HG03280 (cell line): ENCODE measurements at regions not wholly inside any gene's neighbourhood (a gene's known extent, or its start where the extent isn't known, plus 50 kb on each side); places are given as distances from the start of the nearest gene placed in this dataset.

ENCODE experiments used
- ATAC-seq: cut with Tn5 transposase; IDR thresholded peaks from one replicate; pipeline ENCODE4 v1.9.1; 2021; ENCODE audit warnings: mild to moderate bottlenecking, moderate library complexity; ENCODE audit not compliant: unreplicated experiment

- no peak for ATAC-seq
Observed at GRCh38 chr21:17451364-17451891, 61.4 kb upstream of the CXADR start.

DNA sequence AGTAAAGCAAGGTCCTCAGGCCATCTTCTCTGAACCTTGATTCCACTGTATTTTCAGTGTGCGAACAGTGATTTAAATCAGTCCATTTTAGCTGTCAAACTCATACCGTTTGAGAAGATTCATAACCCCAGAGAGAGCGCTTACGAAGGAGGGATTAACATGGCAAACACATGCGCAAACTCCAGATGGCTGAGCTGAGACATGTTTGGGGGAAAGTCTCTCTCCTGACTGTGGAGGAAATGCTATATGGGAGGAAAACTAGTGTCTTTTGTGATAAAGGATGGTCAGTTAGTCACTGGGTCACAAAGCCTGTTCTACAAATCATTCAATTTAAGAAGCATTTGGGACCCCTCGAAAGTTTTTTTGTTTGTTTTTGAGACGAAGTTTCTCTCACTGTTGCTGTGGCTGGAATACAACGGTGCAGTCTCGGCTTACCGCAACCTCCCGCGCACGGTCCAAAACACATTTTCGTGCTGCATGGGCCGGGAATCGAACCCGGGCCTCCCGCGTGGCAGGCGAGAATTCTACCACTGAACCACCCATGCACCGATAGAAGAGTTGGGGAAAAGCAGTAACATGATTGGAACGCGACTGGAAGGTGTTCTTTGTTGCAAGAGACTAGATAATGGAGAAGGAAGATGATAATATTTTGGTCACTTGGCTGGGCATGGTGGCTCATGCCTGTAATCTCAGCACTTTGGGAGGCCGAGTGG is 58.4 kb upstream of the CXADR start:
- no peak for ATAC-seq

DNA sequence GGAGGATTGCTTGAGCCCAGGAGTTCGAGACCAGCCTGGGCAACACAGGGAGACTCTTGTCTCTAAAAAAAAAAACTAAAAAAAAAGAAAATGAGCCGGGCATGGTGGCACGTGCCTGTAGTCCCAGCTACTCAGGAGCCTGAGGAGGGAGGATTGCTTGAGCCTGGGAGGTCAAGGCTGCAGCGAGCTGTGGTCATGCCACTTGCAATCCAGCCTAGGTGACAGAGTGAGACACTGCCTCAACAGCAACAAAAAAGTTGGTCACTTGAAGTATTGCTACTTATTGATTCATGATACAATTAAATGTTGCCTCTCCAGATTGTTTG is 57.9 kb upstream of the CXADR start:
- ATAC-seq: no peak

DNA sequence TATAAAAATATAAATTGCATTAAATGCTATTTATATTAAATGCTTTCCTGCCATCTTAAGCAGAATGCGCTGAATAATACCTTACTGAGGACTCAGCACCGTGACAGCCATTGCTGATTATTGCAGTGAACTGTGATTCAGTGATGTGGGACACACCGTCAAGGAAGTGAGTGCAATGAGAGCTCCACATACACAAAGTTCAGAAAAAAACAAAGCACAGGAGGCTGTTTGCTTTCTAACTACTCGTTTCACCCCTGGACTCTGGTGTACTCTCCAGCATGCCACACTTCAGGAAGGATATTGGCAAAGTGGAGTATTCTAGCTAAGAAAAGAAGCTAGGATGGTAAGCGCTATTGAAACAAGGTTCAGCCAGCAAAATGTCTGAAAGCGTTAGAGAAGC is 57.4 kb upstream of the CXADR start:
- no peak for ATAC-seq

DNA sequence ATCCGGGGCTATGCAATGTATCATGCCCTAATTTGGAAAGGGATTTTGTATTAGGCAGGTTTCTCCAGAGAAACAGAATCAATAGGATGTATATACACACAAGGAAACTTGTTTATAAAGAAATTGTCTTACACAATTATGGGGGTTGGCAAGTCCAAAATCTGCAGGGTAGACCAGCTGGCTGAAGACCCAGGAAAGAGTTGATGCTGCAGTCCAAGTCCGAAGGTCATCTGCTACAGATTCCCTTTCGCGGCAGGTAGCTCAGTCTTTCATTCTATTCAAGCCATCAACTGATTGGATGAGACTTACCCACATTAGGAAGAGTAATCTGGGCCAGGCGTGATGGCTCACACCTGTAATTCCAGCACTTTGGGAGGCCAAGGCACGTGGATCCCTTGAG is 54.6 kb upstream of the CXADR start:
- ATAC-seq: no peak

DNA sequence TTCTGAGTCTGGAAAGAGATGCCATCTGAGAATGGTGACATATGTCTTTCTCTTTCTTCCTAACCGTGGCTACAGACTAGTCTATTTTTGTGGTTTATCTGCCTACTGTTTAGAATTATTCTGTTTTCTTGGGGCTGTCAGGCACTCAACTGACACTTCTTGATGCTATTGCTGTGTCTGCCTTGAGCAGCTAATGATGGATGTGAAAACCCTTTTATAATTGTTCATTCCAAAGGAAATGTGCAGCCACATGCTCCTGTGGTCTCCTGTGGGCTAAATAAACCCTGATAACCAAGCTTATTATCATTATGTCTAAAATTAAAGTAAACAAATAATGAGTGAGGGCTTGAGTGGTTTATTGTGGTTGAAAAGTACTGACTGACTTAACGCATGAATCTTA is 52.7 kb upstream of the CXADR start:
- ATAC-seq: no peak

GRCh38 chr21:17461014-17461413 is 51.8 kb upstream of the CXADR start:
- no peak for ATAC-seq

DNA sequence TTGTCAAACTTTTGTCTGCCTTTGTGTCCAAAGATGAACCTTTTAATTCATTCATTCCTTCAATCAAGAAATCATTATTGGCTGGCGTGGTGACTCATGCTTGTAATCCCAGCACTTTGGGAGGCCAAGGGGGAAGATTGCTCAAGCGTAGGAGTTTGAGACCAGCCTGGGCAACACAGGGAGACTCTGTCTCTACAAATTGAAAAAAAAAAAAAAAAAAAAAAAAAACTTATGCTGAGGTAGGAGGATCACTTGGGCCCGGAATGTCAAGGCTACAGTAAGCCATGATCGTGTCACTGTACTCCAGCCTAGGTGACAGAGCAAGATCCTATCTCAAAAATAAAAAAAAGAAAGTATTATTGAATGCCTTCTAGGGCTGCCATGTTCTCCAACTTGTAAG is 51.3 kb upstream of the CXADR start:
- no peak for ATAC-seq

DNA sequence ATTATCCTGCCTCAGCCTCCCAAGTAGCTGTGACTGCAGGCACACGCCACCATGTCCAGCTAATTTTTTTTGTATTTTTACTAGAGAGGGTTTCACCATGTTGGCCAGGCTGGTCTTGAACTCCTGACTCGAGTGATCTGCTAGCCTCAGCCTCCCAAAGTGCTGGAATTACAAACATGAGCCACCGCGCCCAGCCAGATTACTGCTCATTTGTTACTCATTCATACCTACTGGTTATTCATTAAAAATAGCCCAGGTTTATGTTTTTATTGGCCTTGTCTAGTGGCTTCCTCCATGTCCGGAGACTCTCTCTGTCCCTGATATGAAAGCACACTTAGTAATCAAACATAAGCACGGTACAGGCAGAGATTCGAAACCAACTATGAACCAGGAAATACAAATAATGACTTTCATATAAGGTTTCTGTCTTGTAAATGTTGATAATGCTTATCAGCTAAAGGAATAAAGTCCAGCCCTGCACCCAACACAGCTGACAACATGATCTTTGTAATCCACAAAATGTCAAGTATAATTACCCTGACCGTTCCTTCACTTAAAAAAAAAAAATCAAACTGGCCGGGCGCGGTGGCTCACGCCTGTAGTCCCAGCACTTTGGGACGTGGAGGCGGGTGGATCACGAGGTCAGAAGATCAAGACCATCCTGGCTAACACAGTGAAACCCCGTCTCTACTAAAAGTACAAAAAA is 50.4 kb upstream of the CXADR start:
- no peak for ATAC-seq
